ENCODE measurements at regions not wholly inside any gene's neighbourhood (a gene's known extent, or its start where the extent isn't known, plus 50 kb on each side); places are given as distances from the start of the nearest gene placed in this dataset.
"Not testable (repeated sequence)": the region's sequence is repeated elsewhere in the genome, so short reads cannot be mapped to it uniquely, and the experiment has no call there.

GRCh38 chr13:31587698-31588266, 151.5 kb upstream of the RXFP2 start:
- intact Hi-C loops (cut with DNase I, micrococcal nuclease) = no loop called here
- DNase-seq (no peak), ATAC-seq (peak; percentile 21)

- peak; percentile 18 to 72 for DNase-seq
- intact Hi-C loops (cut with DNase I, micrococcal nuclease) = no loop called here
Observed at GRCh38 chr13:31588316-31588715, 151.0 kb upstream of the RXFP2 start.

GRCh38 chr13:31588893-31589292, 150.4 kb upstream of the RXFP2 start:
- intact Hi-C loops (cut with DNase I, micrococcal nuclease) = no loop called here
- ATAC-seq (peak; percentile 66), DNase-seq (no peak)

More at GRCh38 chr13:31588316-31588715, 151.0 kb upstream of the RXFP2 start:
- ATAC-seq = peak; percentile 95

GRCh38 chr13:31591642-31592233, 147.6 kb upstream of the RXFP2 start:
- DNase-seq (no peak), ATAC-seq (no peak)
- intact Hi-C loops (cut with DNase I, micrococcal nuclease) = no loop called here

GRCh38 chr13:31594056-31594455, 145.3 kb upstream of the RXFP2 start:
- intact Hi-C loops (cut with DNase I, micrococcal nuclease) = no loop called here
- ATAC-seq = no peak
- DNase-seq = no peak

- DNase-seq (no peak), ATAC-seq (no peak)
- intact Hi-C loops (cut with DNase I, micrococcal nuclease) = no loop called here
Observed at GRCh38 chr13:31595563-31595962, 143.8 kb upstream of the RXFP2 start.

- intact Hi-C loops (cut with DNase I, micrococcal nuclease) = no loop called here
- DNase-seq (no peak), ATAC-seq (no peak)
Observed at GRCh38 chr13:31598990-31599389, 140.3 kb upstream of the RXFP2 start.

GRCh38 chr13:31605076-31605860, 134.1 kb upstream of the RXFP2 start:
- intact Hi-C loops (cut with DNase I, micrococcal nuclease) = no loop called here
- ATAC-seq (no peak), DNase-seq (no peak)

- intact Hi-C loops (cut with DNase I, micrococcal nuclease); ATAC-seq; DNase-seq: not testable (repeated sequence)
Observed at GRCh38 chr13:31607531-31607930, 131.8 kb upstream of the RXFP2 start.

GRCh38 chr13:31608780-31609179, 130.5 kb upstream of the RXFP2 start:
- intact Hi-C loops (cut with DNase I, micrococcal nuclease); ATAC-seq: not testable (repeated sequence)

GRCh38 chr13:31610270-31610998, 128.9 kb upstream of the RXFP2 start:
- intact Hi-C loops (cut with DNase I, micrococcal nuclease) = no loop called here
- DNase-seq = no peak
- peak; percentile 59 for ATAC-seq

More at GRCh38 chr13:31608780-31609179, 130.5 kb upstream of the RXFP2 start:
- not testable (repeated sequence) for DNase-seq

- intact Hi-C loops (cut with DNase I, micrococcal nuclease) = no loop called here
- ATAC-seq = no peak
Observed at GRCh38 chr13:31611214-31611613, 128.1 kb upstream of the RXFP2 start.

GRCh38 chr13:31614073-31614472, 125.3 kb upstream of the RXFP2 start:
- no peak for DNase-seq
- intact Hi-C loops (cut with DNase I, micrococcal nuclease) = no loop called here
- no peak for ATAC-seq

More at GRCh38 chr13:31611214-31611613, 128.1 kb upstream of the RXFP2 start:
- DNase-seq = no peak

- peak; percentile 51 for ATAC-seq
- no peak for DNase-seq
- intact Hi-C loops (cut with DNase I, micrococcal nuclease) = no loop called here
Observed at GRCh38 chr13:31614704-31615103, 124.6 kb upstream of the RXFP2 start.

- intact Hi-C loops (cut with DNase I, micrococcal nuclease) = no loop called here
- peak; percentile 52 for ATAC-seq
- DNase-seq = no peak
Observed at GRCh38 chr13:31625115-31625514, 114.2 kb upstream of the RXFP2 start.

GRCh38 chr13:31627097-31627845, 112.1 kb upstream of the RXFP2 start:
- no peak for DNase-seq
- no peak for ATAC-seq
- intact Hi-C loops (cut with DNase I, micrococcal nuclease) = no loop called here

GRCh38 chr13:31629085-31629780, 110.1 kb upstream of the RXFP2 start:
- DNase-seq (no peak), ATAC-seq (no peak)
- intact Hi-C loops (cut with DNase I, micrococcal nuclease) = no loop called here

GRCh38 chr13:31631071-31631470, 108.3 kb upstream of the RXFP2 start:
- intact Hi-C loops (cut with DNase I, micrococcal nuclease) = no loop called here
- ATAC-seq = no peak
- DNase-seq = no peak
